Breast epithelium (tissue), 3 donors: ENCODE measurements at regions not wholly inside any gene's neighbourhood (a gene's known extent, or its start where the extent isn't known, plus 50 kb on each side); places are given as distances from the start of the nearest gene placed in this dataset.

Experiments used
- CTCF ChIP-seq, 3 donors: fragments of 450-650 bp; IDR thresholded peaks; one replicate each; pipeline ENCODE4 v1.5.1; 2016 to 2017; ENCODE audit warnings: antibody characterized with exemption in 3 of 3, mild to moderate bottlenecking in 3 of 3, moderate library complexity in 3 of 3
- POLR2A ChIP-seq: fragments of 450-650 bp; IDR thresholded peaks from one replicate; pipeline ENCODE4 v1.6.1; 2016; ENCODE audit warnings: antibody characterized with exemption, mild to moderate bottlenecking, moderate library complexity

- TF ChIP-seq CTCF (IDR thresholded peaks at IDR 0.05) = no peak
- no peak for TF ChIP-seq POLR2A
Measured at GRCh38 chr2:16526193-16526592, 139.4 kb downstream of the CYRIA start.
